ENCODE measurements at regions not wholly inside any gene's neighbourhood (a gene's known extent, or its start where the extent isn't known, plus 50 kb on each side); places are given as distances from the start of the nearest gene placed in this dataset.

DNA sequence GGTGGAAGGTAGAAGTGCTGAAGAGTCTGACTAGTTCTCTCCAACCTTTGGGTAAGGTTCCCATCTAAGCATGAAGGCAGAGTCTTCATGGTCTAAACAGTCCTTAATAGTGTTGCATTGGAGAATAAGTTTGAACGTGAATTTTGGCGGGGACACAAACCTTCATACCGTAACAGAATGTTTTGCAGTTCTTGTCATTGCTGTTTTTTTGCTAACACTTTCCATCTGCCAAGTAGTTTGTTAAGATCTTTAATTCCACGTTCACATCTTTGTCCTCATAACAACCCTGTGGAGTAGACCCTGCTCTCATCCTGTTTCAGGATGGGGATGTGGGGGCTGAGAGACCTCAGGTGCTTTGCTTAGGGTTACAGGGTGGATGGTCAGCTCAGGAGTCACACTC lies 936.9 kb upstream of the EEF2KMT start:
- TF ChIP-seq, protein P1, sequence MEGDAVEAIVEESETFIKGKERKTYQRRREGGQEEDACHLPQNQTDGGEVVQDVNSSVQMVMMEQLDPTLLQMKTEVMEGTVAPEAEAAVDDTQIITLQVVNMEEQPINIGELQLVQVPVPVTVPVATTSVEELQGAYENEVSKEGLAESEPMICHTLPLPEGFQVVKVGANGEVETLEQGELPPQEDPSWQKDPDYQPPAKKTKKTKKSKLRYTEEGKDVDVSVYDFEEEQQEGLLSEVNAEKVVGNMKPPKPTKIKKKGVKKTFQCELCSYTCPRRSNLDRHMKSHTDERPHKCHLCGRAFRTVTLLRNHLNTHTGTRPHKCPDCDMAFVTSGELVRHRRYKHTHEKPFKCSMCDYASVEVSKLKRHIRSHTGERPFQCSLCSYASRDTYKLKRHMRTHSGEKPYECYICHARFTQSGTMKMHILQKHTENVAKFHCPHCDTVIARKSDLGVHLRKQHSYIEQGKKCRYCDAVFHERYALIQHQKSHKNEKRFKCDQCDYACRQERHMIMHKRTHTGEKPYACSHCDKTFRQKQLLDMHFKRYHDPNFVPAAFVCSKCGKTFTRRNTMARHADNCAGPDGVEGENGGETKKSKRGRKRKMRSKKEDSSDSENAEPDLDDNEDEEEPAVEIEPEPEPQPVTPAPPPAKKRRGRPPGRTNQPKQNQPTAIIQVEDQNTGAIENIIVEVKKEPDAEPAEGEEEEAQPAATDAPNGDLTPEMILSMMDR (IDR thresholded peaks at IDR 0.05) = no peak
- TF ChIP-seq POLR2A (IDR thresholded peaks at IDR 0.05) = no peak
